Neural progenitor cell (in vitro differentiated cells): ENCODE measurements at regions not wholly inside any gene's neighbourhood (a gene's known extent, or its start where the extent isn't known, plus 50 kb on each side); places are given as distances from the start of the nearest gene placed in this dataset.

Source experiments
- CTCF ChIP-seq: fragments of 200-600 bp; sonication (generic); IDR thresholded peaks from 2 replicates; pipeline ENCODE4 v1.5.1; 2017; ENCODE audit warnings: antibody characterized with exemption, mild to moderate bottlenecking
- EZH2 ChIP-seq: fragments of 200-600 bp; sonication (generic); IDR thresholded peaks from 2 replicates; pipeline ENCODE4 v1.6.1; 2017; ENCODE audit warnings: antibody characterized with exemption, mild to moderate bottlenecking, moderate library complexity
- EZH2phosphoT487 ChIP-seq: fragments of 200-600 bp; sonication (generic); IDR thresholded peaks from 2 replicates; pipeline ENCODE4 v1.6.1; 2017; ENCODE audit warnings: antibody characterized with exemption

- TF ChIP-seq CTCF (no peak), EZH2 (no peak), EZH2phosphoT487 (no peak)
Observed at GRCh38 chr3:168591587-168591986, 495.9 kb upstream of the GOLIM4 start.
